PC-9 (cell line): ENCODE measurements at regions not wholly inside any gene's neighbourhood (a gene's known extent, or its start where the extent isn't known, plus 50 kb on each side); places are given as distances from the start of the nearest gene placed in this dataset.

ENCODE experiments used
- BruUV-seq: library from RNA; stranded (reverse); fragments of 400-500 nt; replicated peaks from 2 replicates; lab custom pipeline; 2021; lab: Mats Ljungman, UMichigan
- CTCF ChIA-PET: fragments of 300-600 bp; sonication (Branson Sonifier 250); formaldehyde crosslinking; loops from one replicate; lab custom pipeline; 2022; ENCODE audit warnings: antibody characterized with exemption; lab: Charles Lee
- POLR2A ChIA-PET: fragments of 300-600 bp; sonication (Branson Sonifier 250); formaldehyde crosslinking; loops from one replicate; lab custom pipeline; 2022; ENCODE audit warnings: antibody characterized with exemption; ENCODE audit not compliant: unreplicated experiment; lab: Charles Lee
- DNase-seq, 2 experiments: peaks; one replicate each; pipeline versions ENCODE4 v3.0.0 to v3.0.0-alpha.2; 2015 to 2022; ENCODE audit warnings: mixed read lengths in 1 of 2
- H2AFZ ChIP-seq: fragments of 200-600 bp; sonication (generic); 2 replicates; pipeline ENCODE4 v1.8.1; 2017; ENCODE audit warnings: antibody characterized with exemption
- H3F3A ChIP-seq: fragments of 200-600 bp; sonication (generic); 2 replicates; pipeline ENCODE4 v1.8.1; 2017; ENCODE audit warnings: antibody characterized with exemption, mild to moderate bottlenecking, low read depth; ENCODE audit not compliant: insufficient read depth
- H3K27ac ChIP-seq: fragments of 200-600 bp; sonication (generic); 2 replicates; pipeline ENCODE4 v1.6.1; 2016; ENCODE audit warnings: mixed run types
- H3K27me3 ChIP-seq: fragments of 200-600 bp; sonication (generic); 2 replicates; pipeline ENCODE4 v1.6.1; 2016; ENCODE audit warnings: low read depth, mixed run types; ENCODE audit not compliant: insufficient read depth
- H3K36me3 ChIP-seq: fragments of 200-600 bp; sonication (generic); 2 replicates; pipeline ENCODE4 v1.6.1; 2016; ENCODE audit warnings: low read depth, mixed run types
- H3K4me1 ChIP-seq: fragments of 200-600 bp; sonication (generic); replicated peaks from 2 replicates; pipeline ENCODE4 v1.6.1; 2016; ENCODE audit warnings: mixed run types; ENCODE audit not compliant: insufficient read depth
- H3K4me2 ChIP-seq: fragments of 200-600 bp; sonication (generic); 2 replicates; pipeline ENCODE4 v1.6.1; 2017; ENCODE audit warnings: mixed run types
- H3K4me3 ChIP-seq: fragments of 200-600 bp; sonication (generic); 2 replicates; pipeline ENCODE4 v1.6.1; 2016; ENCODE audit warnings: mixed run types
- H3K79me2 ChIP-seq: fragments of 200-600 bp; sonication (generic); 2 replicates; pipeline ENCODE4 v1.6.1; 2017; ENCODE audit warnings: low read depth, mixed run types
- H3K9me2 ChIP-seq: fragments of 200-600 bp; sonication (generic); 2 replicates; pipeline ENCODE4 v1.8.1; 2017; ENCODE audit warnings: mild to moderate bottlenecking; ENCODE audit not compliant: insufficient read depth
- H3K9me3 ChIP-seq: fragments of 200-600 bp; sonication (generic); 2 replicates; pipeline ENCODE4 v1.8.1; 2016; ENCODE audit warnings: low read depth; ENCODE audit not compliant: insufficient read depth
- H4K20me1 ChIP-seq: fragments of 200-600 bp; sonication (generic); 2 replicates; pipeline ENCODE4 v1.8.1; 2017; ENCODE audit not compliant: insufficient read depth
- EZH2 ChIP-seq: fragments of 200-600 bp; sonication (generic); IDR thresholded peaks from 2 replicates; pipeline ENCODE4 v1.8.0; 2017; ENCODE audit warnings: antibody characterized with exemption, low read depth
- intact Hi-C: fragments of 100-400 bp; cut with micrococcal nuclease; formaldehyde crosslinking; loops from one replicate; pipeline ENCODE4 v1.10.0; 2022; ENCODE audit not compliant: unreplicated experiment
- TF ChIP-seq, protein P1 (sequence below): fragments of 200-600 bp; sonication (generic); conservative IDR thresholded peaks from 2 replicates; pipeline ENCODE4 v1.6.1; 2017; ENCODE audit warnings: mixed run types, antibody characterized with exemption, mild to moderate bottlenecking, moderate library complexity

DNA sequence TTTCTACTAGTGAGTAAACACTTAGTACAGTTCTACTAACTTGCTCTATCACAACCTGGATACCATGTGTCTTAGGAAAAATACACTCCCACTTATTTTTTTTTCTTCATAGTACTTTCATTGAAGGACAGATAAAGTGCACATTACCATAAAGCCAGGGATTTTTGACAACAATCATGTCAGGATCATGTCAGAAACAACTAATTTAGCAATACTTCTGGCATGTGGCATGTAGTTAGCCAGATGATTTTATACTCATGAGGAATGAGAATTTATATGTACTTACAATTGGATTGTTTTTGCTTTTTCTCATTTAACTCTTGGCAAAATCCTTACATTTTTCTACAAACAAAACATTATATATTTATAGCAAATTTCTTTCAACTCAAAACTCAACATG is 630.7 kb upstream of the GRM3 start:
- no peaks in the 10 kb centered on the region for H3F3A ChIP-seq
- no peaks in the 10 kb centered on the region; the same call in 1 of the 2 replicates for H3K9me3 ChIP-seq
- no peaks in the 10 kb centered on the region for H4K20me1 ChIP-seq
- no peaks in the 10 kb centered on the region for H3K4me1 ChIP-seq
- intact Hi-C loops = no loop called here
- ChIA-PET POLR2A (no interaction called here), CTCF (no interaction called here)
- H3K4me3 ChIP-seq = no peak overlapping the region
- no peak for DNase-seq
- H3K4me2 ChIP-seq = no peak overlapping the region
- TF ChIP-seq, protein P1, sequence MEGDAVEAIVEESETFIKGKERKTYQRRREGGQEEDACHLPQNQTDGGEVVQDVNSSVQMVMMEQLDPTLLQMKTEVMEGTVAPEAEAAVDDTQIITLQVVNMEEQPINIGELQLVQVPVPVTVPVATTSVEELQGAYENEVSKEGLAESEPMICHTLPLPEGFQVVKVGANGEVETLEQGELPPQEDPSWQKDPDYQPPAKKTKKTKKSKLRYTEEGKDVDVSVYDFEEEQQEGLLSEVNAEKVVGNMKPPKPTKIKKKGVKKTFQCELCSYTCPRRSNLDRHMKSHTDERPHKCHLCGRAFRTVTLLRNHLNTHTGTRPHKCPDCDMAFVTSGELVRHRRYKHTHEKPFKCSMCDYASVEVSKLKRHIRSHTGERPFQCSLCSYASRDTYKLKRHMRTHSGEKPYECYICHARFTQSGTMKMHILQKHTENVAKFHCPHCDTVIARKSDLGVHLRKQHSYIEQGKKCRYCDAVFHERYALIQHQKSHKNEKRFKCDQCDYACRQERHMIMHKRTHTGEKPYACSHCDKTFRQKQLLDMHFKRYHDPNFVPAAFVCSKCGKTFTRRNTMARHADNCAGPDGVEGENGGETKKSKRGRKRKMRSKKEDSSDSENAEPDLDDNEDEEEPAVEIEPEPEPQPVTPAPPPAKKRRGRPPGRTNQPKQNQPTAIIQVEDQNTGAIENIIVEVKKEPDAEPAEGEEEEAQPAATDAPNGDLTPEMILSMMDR = no peak
- TF ChIP-seq EZH2 = no peak
- H3K9me2 ChIP-seq = no peaks in the 10 kb centered on the region
- H3K36me3 ChIP-seq = no peaks in the 10 kb centered on the region
- no peaks in the 10 kb centered on the region for H3K27me3 ChIP-seq
- no peak overlapping the region for H3K27ac ChIP-seq
- H3K79me2 ChIP-seq = no peaks in the 10 kb centered on the region
- no TSS peak for BruUV-seq
- H2AFZ ChIP-seq = no peak overlapping the region

DNA sequence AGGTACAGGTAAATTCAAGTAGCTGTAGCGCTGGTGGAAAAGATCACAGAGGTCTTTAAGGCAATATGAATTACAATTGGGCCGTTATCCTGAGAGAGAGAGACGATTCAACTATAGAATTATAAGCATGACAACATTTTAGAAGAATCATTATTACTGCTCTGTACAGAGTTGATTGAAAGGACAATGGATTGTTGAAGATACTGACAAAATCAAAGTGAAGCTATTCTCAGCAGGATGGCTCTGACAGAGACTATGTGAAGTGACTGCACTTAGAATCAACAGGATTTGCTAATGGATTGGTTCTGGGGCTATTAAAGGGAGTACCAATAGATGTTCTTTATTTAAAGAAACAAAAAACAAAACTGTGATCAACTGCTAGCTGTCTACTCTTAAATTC is 634.8 kb upstream of the GRM3 start:
- Histone ChIP-seq H3K4me3 (no peak overlapping the region), H3K9me2 (no peaks in the 10 kb centered on the region), H3K36me3 (no peaks in the 10 kb centered on the region), H3K4me1 (no peaks in the 10 kb centered on the region), H4K20me1 (no peaks in the 10 kb centered on the region), H3K27ac (no peak overlapping the region), H3K79me2 (no peaks in the 10 kb centered on the region), H3K27me3 (no peaks in the 10 kb centered on the region), H2AFZ (no peak overlapping the region), H3F3A (no peaks in the 10 kb centered on the region), H3K9me3 (no peaks in the 10 kb centered on the region), H3K4me2 (no peak overlapping the region)
- BruUV-seq = no TSS peak
- no peak for DNase-seq
- intact Hi-C loops = no loop called here
- ChIA-PET CTCF (no interaction called here), POLR2A (no interaction called here)
- no peak for TF ChIP-seq EZH2

DNA sequence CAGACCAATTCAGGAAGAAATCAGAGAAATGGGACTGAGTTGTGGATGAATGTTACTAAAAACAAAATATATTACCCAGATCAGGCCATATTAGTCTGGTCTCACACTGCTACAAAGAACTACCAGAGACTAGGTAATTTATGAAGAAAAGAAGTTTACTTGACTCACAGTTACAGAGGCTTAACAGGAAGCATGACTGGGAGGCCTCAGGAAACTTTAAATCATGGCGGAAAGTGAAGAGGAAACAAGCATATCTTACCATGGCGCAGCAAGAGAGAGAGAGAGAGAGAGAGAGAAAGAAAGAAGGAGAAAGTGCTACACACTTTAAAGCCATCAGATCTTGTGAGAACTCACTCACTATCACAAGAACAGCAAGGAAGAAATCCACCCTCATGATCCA is 636.8 kb upstream of the GRM3 start:
- Histone ChIP-seq H3K4me3 (no peak overlapping the region), H3K27ac (no peak overlapping the region), H3K79me2 (no peaks in the 10 kb centered on the region), H3K36me3 (no peaks in the 10 kb centered on the region), H2AFZ (no peak overlapping the region), H3K4me1 (no peaks in the 10 kb centered on the region), H3K27me3 (no peaks in the 10 kb centered on the region), H4K20me1 (no peaks in the 10 kb centered on the region), H3F3A (no peaks in the 10 kb centered on the region), H3K4me2 (no peak overlapping the region), H3K9me3 (peaks cover 5% of the 10 kb centered on the region; the same call in 1 of the 2 replicates), H3K9me2 (no peaks in the 10 kb centered on the region)
- TF ChIP-seq, protein P1 = no peak
- TF ChIP-seq EZH2 = no peak
- no TSS peak for BruUV-seq
- ChIA-PET POLR2A (no interaction called here), CTCF (no interaction called here)
- DNase-seq = no peak
- intact Hi-C loops = no loop called here

DNA sequence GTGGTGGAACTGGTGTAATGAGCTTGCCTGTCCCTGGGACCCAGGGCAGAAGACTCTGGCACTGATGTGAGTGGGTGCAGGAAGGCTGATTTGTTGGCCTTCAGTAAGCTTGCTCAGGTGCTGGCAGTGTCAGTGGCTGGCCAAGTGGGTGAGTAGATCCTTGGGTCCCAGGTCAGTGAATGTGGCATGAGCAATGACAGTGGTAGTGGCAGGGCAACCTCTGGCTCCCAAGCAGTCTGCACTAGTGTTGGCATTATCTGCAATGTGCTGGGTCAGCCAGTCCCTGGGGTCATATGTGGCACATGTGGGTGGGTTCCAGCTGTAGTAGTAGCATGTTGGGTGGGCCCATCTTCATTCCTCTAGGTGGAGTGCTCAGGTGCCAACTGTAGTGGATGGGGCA is 640.9 kb upstream of the GRM3 start:
- Histone ChIP-seq H3K36me3 (no peaks in the 10 kb centered on the region), H3K79me2 (no peaks in the 10 kb centered on the region), H3K27ac (no peak overlapping the region), H3K9me3 (peaks cover 5% of the 10 kb centered on the region; the same call in 1 of the 2 replicates), H3K4me3 (no peak overlapping the region), H2AFZ (no peak overlapping the region), H4K20me1 (no peaks in the 10 kb centered on the region), H3K4me2 (no peak overlapping the region), H3K9me2 (no peaks in the 10 kb centered on the region), H3K4me1 (no peaks in the 10 kb centered on the region), H3K27me3 (no peaks in the 10 kb centered on the region), H3F3A (no peaks in the 10 kb centered on the region)
- intact Hi-C loops = no loop called here
- TF ChIP-seq, protein P1 = no peak
- TF ChIP-seq EZH2 = no peak
- BruUV-seq = no TSS peak
- POLR2A ChIA-PET = no interaction called here
- CTCF ChIA-PET = no interaction called here
- no peak for DNase-seq
